H1 (cell line): ENCODE measurements at regions not wholly inside any gene's neighbourhood (a gene's known extent, or its start where the extent isn't known, plus 50 kb on each side); places are given as distances from the start of the nearest gene placed in this dataset.

Experiments used
- CTCF ChIA-PET: fragments of 300-600 bp; sonication (Branson Sonifier 250); formaldehyde crosslinking; loops from one replicate; lab custom pipeline; 2021; ENCODE audit not compliant: partially characterized antibody; lab: Charles Lee
- POLR2A ChIA-PET: fragments of 300-600 bp; sonication (Branson Sonifier 250); formaldehyde crosslinking; loops from one replicate; lab custom pipeline; 2021; ENCODE audit warnings: inconsistent platforms; ENCODE audit not compliant: partially characterized antibody; lab: Charles Lee
- DNase-seq, 2 experiments: peaks; one replicate each; pipeline versions ENCODE4 v3.0.0 to v3.0.0-alpha.2; 2010 to 2022; ENCODE audit warnings: low spot score in 2 of 2, low read depth in 1 of 2, mixed read lengths in 1 of 2
- FAIRE-seq: peaks from 2 replicates; lab custom pipeline; 2011; peaks lifted over from hg19 to GRCh38; lab: Jason Lieb, UNC
- H2AFZ ChIP-seq: 2 replicates; pipeline ENCODE4 v1.8.1; 2012; ENCODE audit warnings: low read length, inconsistent platforms
- H2AK5ac ChIP-seq: 2 replicates; pipeline ENCODE4 v1.6.1; 2013; ENCODE audit warnings: low read depth, low read length
- H2BK120ac ChIP-seq: replicated peaks from 2 replicates; pipeline ENCODE3; 2013; ENCODE audit warnings: low read depth, low read length, inconsistent platforms
- H2BK12ac ChIP-seq: 2 replicates; pipeline ENCODE4 v1.6.1; 2013; ENCODE audit warnings: low read depth, low read length
- H2BK15ac ChIP-seq: 2 replicates; pipeline ENCODE4 v1.6.1; 2013; ENCODE audit warnings: low read length
- H2BK20ac ChIP-seq: 2 replicates; pipeline ENCODE4 v1.6.1; 2013; ENCODE audit warnings: low read length
- H2BK5ac ChIP-seq: 2 replicates; pipeline ENCODE4 v1.6.1; 2013; ENCODE audit warnings: low read depth, low read length
- H3K14ac ChIP-seq: 2 replicates; pipeline ENCODE4 v1.6.1; 2013; ENCODE audit warnings: inconsistent platforms; ENCODE audit not compliant: insufficient read length
- H3K18ac ChIP-seq: 2 replicates; pipeline ENCODE4 v1.6.1; 2013; ENCODE audit warnings: low read length; ENCODE audit errors: extremely low read depth
- H3K23ac ChIP-seq: 2 replicates; pipeline ENCODE4 v1.6.1; 2013; ENCODE audit warnings: inconsistent platforms; ENCODE audit not compliant: insufficient read length
- H3K23me2 ChIP-seq: 2 replicates; pipeline ENCODE4 v1.6.1; 2013; ENCODE audit warnings: low read depth, low read length
- H3K27ac ChIP-seq: 2 replicates; pipeline ENCODE4 v1.6.1; 2011; ENCODE audit warnings: low read depth, low read length, inconsistent platforms
- H3K27me3 ChIP-seq, 4 experiments: replicated peaks in 1 of 4; 1 replicate in 1 of 4; 2 replicates in 3 of 4; pipeline versions ENCODE4 v1.6.1 to v1.8.1; 2011 to 2013; ENCODE audit warnings: low read length in 3 of 4, mild to moderate bottlenecking in 3 of 4, inconsistent platforms in 2 of 4, mixed read lengths in 2 of 4, moderate library complexity in 1 of 4; ENCODE audit not compliant: control insufficient read depth in 3 of 4, insufficient read depth in 3 of 4; ENCODE audit errors: extremely low read depth in 1 of 4
- H3K36me3 ChIP-seq, 4 experiments: 2 replicates each; pipeline versions ENCODE4 v1.6.1 to v1.8.1; 2011 to 2013; ENCODE audit warnings: mild to moderate bottlenecking in 4 of 4, low read length in 3 of 4, moderate library complexity in 2 of 4, control low read depth in 1 of 4, inconsistent platforms in 1 of 4; ENCODE audit not compliant: insufficient read depth in 4 of 4, control insufficient read depth in 2 of 4
- H3K4ac ChIP-seq: replicated peaks from 2 replicates; pipeline ENCODE3; 2013; ENCODE audit warnings: low read length, low read depth, mixed read lengths, inconsistent platforms; ENCODE audit not compliant: insufficient read length
- H3K4me1 ChIP-seq, 4 experiments: replicated peaks in 1 of 4; 1 replicate in 1 of 4; 2 replicates in 3 of 4; pipeline versions ENCODE4 v1.6.1 to v1.8.1; 2011 to 2013; ENCODE audit warnings: low read length in 3 of 4, inconsistent platforms in 2 of 4, mixed read lengths in 1 of 4; ENCODE audit not compliant: insufficient read depth in 4 of 4, control insufficient read depth in 3 of 4
- H3K4me2 ChIP-seq, 2 experiments: 2 replicates each; pipeline versions ENCODE4 v1.6.1 to v1.8.1; 2011 to 2013; ENCODE audit warnings: low read depth in 2 of 2, low read length in 2 of 2, control low read depth in 1 of 2, inconsistent platforms in 1 of 2, mild to moderate bottlenecking in 1 of 2; ENCODE audit not compliant: insufficient read depth in 1 of 2
- H3K4me3 ChIP-seq, 4 experiments: fragments of 200-600, 300-600 bp in 1 of 4; sonication (generic), shearing (Covaris generic), sonication (Bioruptor Twin) in 1 of 4; 2 replicates each; pipeline versions ENCODE4 v1.5.1 to v1.8.1; 2011 to 2016; ENCODE audit warnings: low read length in 4 of 4, low read depth in 3 of 4, control low read depth in 2 of 4, inconsistent platforms in 2 of 4, mild to moderate bottlenecking in 2 of 4, mixed read lengths in 1 of 4, moderate library complexity in 1 of 4; ENCODE audit not compliant: insufficient read depth in 2 of 4; ENCODE audit errors: extremely low read depth in 1 of 4
- H3K56ac ChIP-seq: replicated peaks from 2 replicates; pipeline ENCODE3; 2013; ENCODE audit warnings: low read depth, mild to moderate bottlenecking, mixed read lengths, low read length, inconsistent platforms; ENCODE audit not compliant: insufficient read length
- H3K79me1 ChIP-seq: 2 replicates; pipeline ENCODE4 v1.6.1; 2013; ENCODE audit warnings: low read depth, low read length, control low read depth
- H3K79me2 ChIP-seq, 2 experiments: 2 replicates each; pipeline versions ENCODE4 v1.6.1 to v1.8.1; 2012 to 2013; ENCODE audit warnings: low read length in 2 of 2, mild to moderate bottlenecking in 2 of 2, inconsistent platforms in 1 of 2; ENCODE audit not compliant: insufficient read depth in 2 of 2, control insufficient read depth in 1 of 2
- H3K9ac ChIP-seq, 4 experiments: replicated peaks in 1 of 4; 1 replicate in 1 of 4; 2 replicates in 3 of 4; pipeline versions ENCODE4 v1.6.1 to v1.8.1; 2011 to 2013; ENCODE audit warnings: low read depth in 3 of 4, low read length in 3 of 4, control low read depth in 2 of 4, mild to moderate bottlenecking in 2 of 4, moderate library complexity in 2 of 4, inconsistent platforms in 1 of 4; ENCODE audit errors: extremely low read depth in 1 of 4
- H3K9me3 ChIP-seq, 2 experiments: 2 replicates each; pipeline versions ENCODE4 v1.6.1 to v1.8.1; 2012 to 2013; ENCODE audit warnings: mild to moderate bottlenecking in 2 of 2, moderate library complexity in 2 of 2, control low read depth in 1 of 2, inconsistent platforms in 1 of 2, low read depth in 1 of 2, low read length in 1 of 2, mixed read lengths in 1 of 2; ENCODE audit not compliant: insufficient read depth in 2 of 2
- H4K20me1 ChIP-seq, 2 experiments: replicated peaks in 1 of 2; 2 replicates each; pipeline versions ENCODE3 to v1.8.1; 2011 to 2013; ENCODE audit warnings: inconsistent platforms in 2 of 2, low read length in 2 of 2, mild to moderate bottlenecking in 1 of 2; ENCODE audit not compliant: insufficient read depth in 2 of 2, control insufficient read depth in 1 of 2
- H4K5ac ChIP-seq: 2 replicates; pipeline ENCODE4 v1.6.1; 2013; ENCODE audit warnings: low read length, low read depth, mixed read lengths, inconsistent platforms; ENCODE audit not compliant: insufficient read length
- H4K8ac ChIP-seq: 2 replicates; pipeline ENCODE4 v1.8.0; 2013; ENCODE audit warnings: mild to moderate bottlenecking, moderate library complexity, low read length, inconsistent platforms; ENCODE audit not compliant: insufficient read depth; ENCODE audit errors: extremely low read depth
- H4K91ac ChIP-seq: replicated peaks from 2 replicates; pipeline ENCODE3; 2013; ENCODE audit warnings: low read length, mixed read lengths, inconsistent platforms; ENCODE audit not compliant: insufficient read length
- POLR2AphosphoS5 ChIP-seq: IDR thresholded peaks from 2 replicates; pipeline ENCODE4 v1.6.1; 2011; ENCODE audit warnings: low read depth, low read length
- SIX5 ChIP-seq: IDR thresholded peaks from 2 replicates; pipeline ENCODE4 v1.6.1; 2011; ENCODE audit warnings: mild to moderate bottlenecking, low read depth, low read length
- SUZ12 ChIP-seq: fragments of 200-600 bp; sonication (generic); IDR thresholded peaks from 2 replicates; pipeline ENCODE4 v1.6.1; 2012; ENCODE audit warnings: mild to moderate bottlenecking, inconsistent platforms, low read length, moderate library complexity, mixed read lengths
- WGBS, 2 experiments: shearing (Covaris generic) in 1 of 2; methylation state at CpG; one replicate each; pipeline versions ENCODE4 v1.1.6 to v1.1.7; 2013 to 2015; ENCODE audit warnings: low lambda C conversion rate in 2 of 2, mixed read lengths in 2 of 2, inconsistent platforms in 1 of 2, low coverage in 1 of 2, missing lambda C conversion rate in 1 of 2; ENCODE audit not compliant: insufficient replicate concordance in 2 of 2, insufficient coverage in 1 of 2, insufficient read length in 1 of 2; ENCODE audit errors: extremely low coverage in 1 of 2, missing lambda C conversion rate in 1 of 2; 5-methylcytosine and 5-hydroxymethylcytosine counted together

DNA sequence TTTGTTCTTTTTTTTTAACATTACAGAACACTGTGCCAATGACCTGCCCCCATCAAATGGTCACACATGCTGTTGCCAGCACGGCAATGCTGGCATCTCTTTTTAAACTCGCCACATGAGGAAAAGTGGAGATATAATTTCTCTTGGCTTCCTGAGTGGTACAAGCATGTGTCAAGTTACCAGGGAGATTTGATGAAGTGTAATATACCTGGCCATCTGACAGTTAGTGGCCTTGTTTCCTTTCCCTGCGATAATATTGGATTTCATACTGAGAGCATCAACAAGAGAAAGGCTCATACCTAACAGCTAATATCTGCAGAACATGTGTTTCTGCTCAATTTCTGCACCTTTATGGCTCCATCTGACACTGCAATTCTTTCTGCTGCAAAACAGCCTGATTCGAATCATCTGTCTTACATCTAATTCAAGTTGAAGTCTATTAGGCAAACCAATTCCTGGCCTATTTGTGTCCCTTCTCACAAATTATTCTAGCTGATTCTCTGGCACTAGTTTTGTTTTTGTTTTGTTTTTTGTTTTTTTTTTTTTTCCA is 519.5 kb downstream of the PREX1 start:
- Histone ChIP-seq H2BK120ac (no peak overlapping the region), H3K4me3 (no peak overlapping the region), H3K27me3 (no peaks in the 10 kb centered on the region; a peak in 1 of 7 replicates), H3K79me2 (no peaks in the 10 kb centered on the region), H3K9ac (no peak overlapping the region), H2BK20ac (no peak overlapping the region), H3K36me3 (no peaks in the 10 kb centered on the region), H2BK12ac (no peak overlapping the region), H2AK5ac (no peak overlapping the region), H2BK5ac (no peak overlapping the region), H3K4me1 (peaks cover 0 to 5% (median 1%) of the 10 kb centered on the region in 4 experiments; a peak in 2 of 7 replicates), H3K9me3 (no peaks in the 10 kb centered on the region), H3K4ac (no peak overlapping the region), H4K8ac (no peak overlapping the region), H3K23ac (no peak overlapping the region), H3K4me2 (no peak overlapping the region), H3K23me2 (no peaks in the 10 kb centered on the region), H4K91ac (no peak overlapping the region), H4K20me1 (no peaks in the 10 kb centered on the region), H3K79me1 (no peaks in the 10 kb centered on the region; the same call in 1 of the 2 replicates), H3K27ac (no peak overlapping the region), H2BK15ac (no peak overlapping the region), H4K5ac (no peak overlapping the region), H3K18ac (no peak overlapping the region), H2AFZ (no peak overlapping the region), H3K56ac (no peak overlapping the region), H3K14ac (no peak overlapping the region)
- no peak for TF ChIP-seq POLR2AphosphoS5
- no peak for TF ChIP-seq SIX5
- TF ChIP-seq SUZ12: no peak
- 84% methylated on average over 4 of the region's 4 CpGs; no CpG with 5 or more reads in 1 of the 2 experiments for WGBS, 2 experiments
- ChIA-PET CTCF (interaction anchor here (1.4 to 2.7 kb wide), 2 partner anchors 312 to 630 kb away, joined by 6 to 9 read pairs; no protein-coding TSS in a partner anchor), POLR2A (interaction anchor here (0.7 kb wide), 1 partner anchor 9 kb away, joined by 5 read pairs; no protein-coding TSS in a partner anchor)
- DNase-seq (no peak), FAIRE-seq (no peak)
